ENCODE measurements at regions not wholly inside any gene's neighbourhood (a gene's known extent, or its start where the extent isn't known, plus 50 kb on each side); places are given as distances from the start of the nearest gene placed in this dataset.
"Not testable (repeated sequence)": the region's sequence is repeated elsewhere in the genome, so short reads cannot be mapped to it uniquely, and the experiment has no call there.

DNA sequence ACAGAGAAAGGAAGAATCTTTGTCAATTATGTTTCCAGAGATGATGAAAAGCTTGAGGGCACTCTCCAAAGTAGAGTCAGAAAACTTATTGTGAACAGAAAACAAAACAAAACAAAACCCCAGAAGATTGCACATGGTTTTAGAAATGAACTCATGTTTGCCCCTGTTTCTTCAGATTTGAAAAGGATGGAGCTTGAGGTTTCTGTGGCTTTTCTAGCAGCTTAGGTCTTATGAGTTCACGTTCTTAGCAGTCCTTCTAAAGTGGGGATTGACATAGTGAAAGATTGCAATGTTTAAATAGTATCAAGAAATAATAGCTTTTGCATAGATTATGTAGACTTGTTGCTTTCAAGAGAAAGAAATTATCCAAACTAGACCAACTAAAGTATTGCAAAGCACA, 421.8 kb downstream of the GBA3 start:
- DNase-seq (ENCODE audit: low read depth in 2 of 3, low spot score in 2 of 3) = no peak

GRCh38 chr4:23113104-23113503, 420.4 kb downstream of the GBA3 start:
- no peak for DNase-seq (ENCODE audit: low read depth in 2 of 3, low spot score in 2 of 3)

DNA sequence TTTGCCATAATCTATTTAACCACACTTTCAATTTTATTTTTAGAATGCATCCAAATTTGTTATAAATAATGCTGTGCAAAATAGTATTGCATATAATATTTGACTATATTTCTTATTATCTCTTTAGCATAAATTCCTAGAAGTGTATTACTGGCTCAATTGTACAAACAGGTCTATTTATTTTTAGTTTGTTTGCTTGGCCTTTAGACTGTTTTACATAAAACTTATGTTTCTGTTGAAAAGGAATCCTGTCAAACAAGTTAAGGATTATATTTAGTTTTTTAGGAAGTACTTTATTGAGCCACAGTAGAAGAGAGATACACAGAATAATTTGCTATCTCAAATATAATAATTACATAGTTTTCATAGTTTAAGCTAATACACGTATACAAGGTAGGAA, 413.8 kb downstream of the GBA3 start:
- DNase-seq (ENCODE audit: low read depth in 2 of 3, low spot score in 2 of 3) = no peak

DNA sequence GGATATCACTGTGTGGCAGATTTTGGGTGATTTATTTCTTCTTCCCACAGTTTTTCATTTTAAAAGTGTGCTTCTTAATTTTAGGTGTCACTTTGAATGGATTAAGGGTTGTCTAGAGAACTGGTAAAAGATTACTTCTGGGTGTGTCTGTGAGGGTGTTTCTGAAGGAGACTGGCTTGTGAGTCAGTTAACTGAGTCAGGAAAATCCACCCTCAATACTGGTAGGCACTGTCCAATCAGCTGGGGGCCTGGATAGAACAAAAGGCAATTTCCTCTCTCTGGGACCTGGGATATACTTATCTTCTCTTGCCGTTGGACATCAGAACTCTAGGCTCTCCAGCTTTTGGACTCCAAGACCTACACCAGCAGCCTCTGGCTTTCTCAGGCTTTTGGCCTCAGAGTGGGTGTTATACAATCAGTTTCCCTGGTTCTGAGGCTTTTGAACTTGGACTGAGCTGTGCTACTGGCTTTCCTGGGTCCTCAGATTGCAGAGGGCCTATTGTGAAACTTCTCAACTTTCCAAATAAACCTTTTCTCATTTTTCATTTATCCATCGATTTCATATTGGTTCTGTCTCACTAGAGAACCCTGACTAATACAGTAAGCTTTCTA, 413.1 kb downstream of the GBA3 start:
- no peak for DNase-seq (ENCODE audit: low read depth in 2 of 3, low spot score in 2 of 3)

GRCh38 chr4:23097251-23097650, 404.5 kb downstream of the GBA3 start:
- no peak for DNase-seq (ENCODE audit: low read depth in 2 of 3, low spot score in 2 of 3)

DNA sequence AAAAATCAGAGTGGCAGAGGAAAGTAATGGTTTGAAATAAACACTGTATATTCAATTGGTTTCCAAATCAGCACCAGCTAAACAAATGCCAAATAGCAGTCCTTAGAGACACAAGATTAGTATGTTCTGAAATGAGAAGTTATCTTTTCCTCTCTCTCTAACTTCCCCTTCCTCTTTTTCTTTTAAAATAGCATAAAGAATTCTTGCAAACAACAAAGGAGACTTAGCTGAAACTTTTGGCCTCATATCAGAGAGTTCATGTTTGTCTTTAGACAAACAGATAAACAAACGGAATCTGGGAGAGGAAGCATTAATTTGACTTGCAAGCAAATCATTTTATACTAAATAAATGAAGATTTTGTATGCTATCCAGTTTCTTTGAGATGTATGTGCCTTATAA, 399.0 kb downstream of the GBA3 start:
- no peak for DNase-seq (ENCODE audit: low read depth in 2 of 3, low spot score in 2 of 3)

DNA sequence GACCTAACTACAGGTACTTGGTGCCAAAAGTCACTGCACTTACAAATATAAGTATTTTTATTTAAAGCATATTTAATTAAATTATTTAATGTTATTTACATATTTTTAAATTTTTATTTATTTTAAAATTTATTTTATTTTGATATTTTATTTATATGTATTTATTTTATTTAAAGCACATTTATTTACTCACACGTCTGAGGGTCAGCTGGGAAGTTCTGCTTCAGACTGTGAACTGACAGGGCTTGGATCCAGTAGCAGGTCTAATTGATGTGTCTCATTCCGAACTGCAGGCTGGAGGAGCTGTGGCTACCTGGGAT, 392.5 kb downstream of the GBA3 start:
- no peak for DNase-seq (ENCODE audit: low read depth in 2 of 3, low spot score in 2 of 3)

DNA sequence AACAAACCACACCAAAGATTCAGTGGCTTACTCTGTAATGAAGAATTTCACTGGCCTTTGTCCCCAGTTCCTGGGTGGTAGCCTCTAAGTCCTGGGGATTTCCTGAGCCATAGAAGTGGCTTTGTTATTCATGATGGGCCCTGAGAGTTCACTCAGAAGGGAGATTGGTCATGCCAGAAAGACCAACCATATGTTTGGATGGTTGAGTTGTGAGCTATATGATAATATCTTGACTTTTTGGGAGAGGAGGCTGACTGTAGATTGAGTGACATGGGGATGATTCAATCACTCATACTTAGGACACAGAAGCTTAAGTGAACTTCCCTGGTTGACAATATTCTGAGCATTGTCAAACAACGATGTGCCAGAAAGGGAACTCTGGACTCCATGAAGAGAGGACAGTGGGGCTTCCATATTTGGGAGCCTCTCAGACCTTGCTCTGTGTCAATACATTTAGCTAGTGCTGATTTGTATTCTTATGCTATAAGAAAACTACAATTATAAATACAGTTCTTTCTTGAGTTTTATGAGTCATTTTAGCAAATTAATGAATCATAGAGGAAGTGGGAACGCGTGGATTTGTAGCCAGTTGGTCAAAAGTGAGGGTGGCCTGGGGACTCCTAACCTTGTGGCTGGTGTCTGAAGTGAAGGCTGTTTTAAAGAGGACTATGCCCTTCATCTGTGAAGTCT, 392.0 kb downstream of the GBA3 start:
- DNase-seq (ENCODE audit: low read depth in 2 of 3, low spot score in 2 of 3) = no peak

DNA sequence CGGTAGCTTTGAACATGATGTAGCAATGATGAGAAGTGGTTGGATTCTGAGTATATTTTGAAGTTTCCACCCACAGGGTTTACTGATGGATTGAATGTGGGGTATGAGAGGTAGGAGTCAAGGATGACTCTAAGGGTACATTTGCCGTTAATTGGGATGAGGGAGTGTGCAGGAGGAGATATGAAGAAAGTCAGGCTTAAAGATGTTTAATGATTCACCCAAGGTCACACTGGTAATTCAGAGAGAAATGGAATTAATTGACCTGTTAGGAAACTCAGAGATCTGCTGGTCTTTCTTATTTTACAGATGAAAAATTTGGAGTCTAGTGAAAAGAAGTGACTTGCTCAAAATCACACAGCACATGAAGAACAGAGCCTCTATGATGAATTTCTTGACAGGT, 390.7 kb downstream of the GBA3 start:
- DNase-seq (ENCODE audit: low read depth in 2 of 3, low spot score in 2 of 3) = no peak

- DNase-seq (ENCODE audit: low read depth in 2 of 3, low spot score in 2 of 3) = not testable (repeated sequence)
Observed at GRCh38 chr4:23080171-23080570, 387.4 kb downstream of the GBA3 start.

DNA sequence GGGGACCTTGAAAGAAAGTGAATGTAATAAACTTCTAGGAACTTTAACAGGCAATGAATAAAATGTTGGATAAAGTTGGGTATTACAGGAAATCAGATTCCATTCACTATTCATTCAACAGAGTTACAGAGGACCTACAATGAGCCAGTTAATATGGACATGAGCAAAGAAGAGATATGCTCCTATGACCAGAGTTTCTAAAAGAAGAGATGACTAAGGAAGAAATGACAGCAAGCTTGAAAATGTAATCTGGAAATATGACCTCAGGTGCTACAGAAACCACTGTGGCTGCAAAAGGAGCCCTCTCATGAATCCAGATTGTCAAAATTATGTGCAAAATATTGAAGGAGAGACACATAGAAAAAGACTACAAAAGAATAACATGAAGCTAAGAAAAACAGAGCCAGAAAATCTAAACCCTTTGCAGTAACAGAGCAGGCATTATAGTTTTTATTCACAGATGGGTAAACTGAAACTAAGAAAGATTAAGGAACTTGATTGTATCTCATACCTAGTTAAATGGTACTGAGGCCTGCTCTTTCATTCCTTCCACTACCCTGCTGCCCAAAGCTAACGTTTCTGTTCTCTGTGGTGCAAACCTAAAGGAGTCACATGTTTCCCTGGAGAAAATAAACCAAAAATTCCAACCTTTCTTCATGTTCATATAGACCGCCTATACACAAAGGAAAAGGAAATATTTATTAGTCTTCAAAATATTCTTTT, 378.3 kb downstream of the GBA3 start:
- no peak for DNase-seq (ENCODE audit: low read depth in 2 of 3, low spot score in 2 of 3)

DNA sequence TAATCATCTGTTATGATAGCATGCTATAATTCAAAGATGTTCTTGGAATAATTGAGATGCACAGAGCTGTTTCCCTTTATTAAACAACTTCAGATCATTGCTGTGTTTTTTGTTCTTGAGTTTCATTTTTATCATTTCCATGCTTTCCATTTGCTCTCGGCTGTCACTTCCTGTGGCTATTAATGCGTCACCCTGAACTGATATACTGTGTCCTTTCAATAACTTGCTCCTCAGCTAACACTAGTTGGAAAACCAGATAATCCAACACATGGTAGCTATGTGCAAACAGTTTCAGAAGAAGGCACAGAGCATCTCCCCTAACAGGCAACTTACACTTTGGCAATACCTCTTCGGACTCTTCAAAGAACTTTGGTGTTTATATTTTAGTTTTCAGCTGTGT, 376.0 kb downstream of the GBA3 start:
- no peak for DNase-seq (ENCODE audit: low read depth in 2 of 3, low spot score in 2 of 3)

DNA sequence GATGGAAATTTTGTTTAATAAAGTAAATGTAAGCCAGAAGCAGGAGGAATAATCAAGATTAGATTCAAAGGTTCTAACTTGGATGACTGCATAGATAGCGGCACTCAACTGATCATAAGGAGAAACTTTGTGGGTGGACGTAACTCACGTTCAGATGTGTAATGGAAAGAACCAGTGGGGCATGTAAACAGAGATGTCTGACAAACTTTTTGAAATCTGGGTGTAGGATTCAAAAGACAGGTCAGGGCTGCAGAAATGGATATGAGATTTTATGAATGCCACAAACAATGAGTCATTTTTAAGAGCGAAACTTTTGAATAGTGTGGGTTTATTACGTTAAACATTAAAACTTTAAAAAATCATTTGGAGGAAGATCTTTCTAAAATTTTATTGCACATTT, 375.6 kb downstream of the GBA3 start:
- no peak for DNase-seq (ENCODE audit: low read depth in 2 of 3, low spot score in 2 of 3)

GRCh38 chr4:23062188-23062587, 369.5 kb downstream of the GBA3 start:
- DNase-seq (ENCODE audit: low read depth in 2 of 3, low spot score in 2 of 3) = no peak

DNA sequence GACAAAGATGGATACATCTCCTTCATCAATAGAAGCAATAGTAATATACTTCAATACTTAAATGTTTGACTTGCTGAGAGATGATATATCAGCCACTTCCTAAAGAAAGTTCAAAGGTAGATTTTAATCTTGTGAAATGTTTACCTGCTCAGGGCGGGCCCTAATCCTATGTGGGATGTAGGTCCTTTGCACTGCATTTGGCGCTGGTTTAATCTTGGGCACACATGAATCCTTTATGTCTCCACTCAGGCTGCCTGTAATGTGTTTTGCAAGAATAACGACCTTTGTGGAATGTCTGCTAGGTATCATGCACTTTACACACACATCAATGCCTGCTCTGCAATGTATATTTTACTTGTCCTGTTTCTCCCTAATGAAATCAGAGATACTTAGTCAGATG, 368.7 kb downstream of the GBA3 start:
- no peak for DNase-seq (ENCODE audit: low read depth in 2 of 3, low spot score in 2 of 3)

GRCh38 chr4:23060776-23061175, 368.0 kb downstream of the GBA3 start:
- no peak for DNase-seq (ENCODE audit: low read depth in 2 of 3, low spot score in 2 of 3)

DNA sequence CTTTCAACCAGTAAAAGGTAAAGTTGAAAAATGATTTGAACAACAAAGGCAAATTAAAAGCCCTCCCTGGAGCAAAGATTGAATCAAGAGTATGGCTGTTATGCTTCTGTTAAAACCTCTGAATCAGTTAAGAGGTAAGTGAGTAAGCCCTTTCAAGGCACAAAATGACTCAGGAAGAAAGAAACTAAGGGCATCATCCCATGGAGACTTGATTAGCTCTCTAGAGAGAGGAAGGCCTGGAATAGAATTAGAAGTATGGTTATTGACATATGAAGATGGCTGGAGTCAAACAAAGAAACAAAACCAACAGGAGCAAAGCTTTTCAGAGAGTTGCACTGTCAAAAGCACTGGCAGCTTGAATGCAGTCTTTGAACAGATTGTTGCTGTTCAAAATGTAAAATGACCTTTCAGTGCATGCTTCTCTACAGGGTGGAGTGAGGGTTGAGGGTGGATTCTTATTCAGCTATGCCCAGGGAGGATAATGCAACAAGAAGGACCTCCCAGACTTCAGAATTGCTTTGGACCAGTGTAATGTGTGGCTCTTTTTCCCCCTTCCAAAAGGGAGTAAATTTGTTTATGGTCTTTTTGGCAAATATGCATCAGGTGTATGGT, 365.5 kb downstream of the GBA3 start:
- DNase-seq (ENCODE audit: low read depth in 2 of 3, low spot score in 2 of 3) = no peak

- DNase-seq (ENCODE audit: low read depth in 2 of 3, low spot score in 2 of 3) = no peak
Observed at GRCh38 chr4:23041501-23041900, 348.8 kb downstream of the GBA3 start.

DNA sequence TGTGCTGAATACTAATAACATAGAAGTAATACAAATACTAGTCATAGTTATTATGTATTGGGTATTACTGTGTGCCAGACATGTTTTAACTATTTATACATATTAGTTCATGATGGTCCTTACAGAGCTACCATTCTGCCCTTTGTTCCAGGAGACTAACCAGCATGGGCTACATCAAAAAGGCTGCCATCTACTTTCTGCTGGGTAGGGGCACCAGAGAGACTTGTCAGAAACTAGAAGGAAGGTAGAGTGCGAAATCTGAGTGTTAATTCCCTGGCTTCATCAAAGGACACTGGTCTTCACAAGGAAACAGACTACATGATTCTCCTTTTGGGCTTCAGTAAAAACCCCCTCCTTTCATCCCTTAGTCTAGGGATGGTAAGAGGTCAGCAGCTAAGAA, 347.8 kb downstream of the GBA3 start:
- DNase-seq (ENCODE audit: low read depth in 2 of 3, low spot score in 2 of 3) = no peak

- DNase-seq (ENCODE audit: low read depth in 2 of 3, low spot score in 2 of 3) = no peak
Observed at GRCh38 chr4:23039818-23040217, 347.1 kb downstream of the GBA3 start.

GRCh38 chr4:23038626-23039491, 346.1 kb downstream of the GBA3 start:
- no peak for DNase-seq (ENCODE audit: low read depth in 2 of 3, low spot score in 2 of 3)
